Fibroblast of lung (primary cell): ENCODE measurements at regions not wholly inside any gene's neighbourhood (a gene's known extent, or its start where the extent isn't known, plus 50 kb on each side); places are given as distances from the start of the nearest gene placed in this dataset.

ENCODE experiments used
- CTCF ChIP-seq, 2 donors: IDR thresholded peaks in 1 of 2; conservative IDR thresholded peaks in 1 of 2; 1 replicate in 1 of 2; 2 replicates in 1 of 2; pipeline ENCODE4 v1.5.1; 2011 to 2012; ENCODE audit warnings: low read length in 2 of 2, control low read depth in 1 of 2, inconsistent platforms in 1 of 2, low read depth in 1 of 2, mild to moderate bottlenecking in 1 of 2
- EZH2 ChIP-seq: IDR thresholded peaks from 2 replicates; pipeline ENCODE4 v1.5.1; 2012; ENCODE audit warnings: low read length, control low read depth, mild to moderate bottlenecking; ENCODE audit errors: missing control alignments

GRCh38 chr3:187822402-187822801 lies 77.1 kb upstream of the BCL6 start:
- TF ChIP-seq CTCF (conservative IDR thresholded peaks at IDR 0.05 in 1 of 2, IDR thresholded peaks at IDR 0.05 in 1 of 2; ENCODE audit: low read depth in 1 of 2, low read length in 2 of 2) (no peak), EZH2 (no peak)
